ENCODE measurements at regions not wholly inside any gene's neighbourhood (a gene's known extent, or its start where the extent isn't known, plus 50 kb on each side); places are given as distances from the start of the nearest gene placed in this dataset.

GRCh38 chr5:26231316-26231715, 807.1 kb downstream of the CDH9 start:
- H3K27me3 ChIP-seq (ENCODE audit: control insufficient read depth in 3 of 3, insufficient read depth in 3 of 3, low read length in 2 of 3) = no peaks in the 10 kb centered on the region
- WGBS, 2 donors = 89 to 92% methylated on average over 9 of the region's 9 CpGs
- H3K27ac ChIP-seq (ENCODE audit: low read depth in 1 of 2, low read length in 1 of 2) = no peak overlapping the region
- DNase-seq (no peak), ATAC-seq (ENCODE audit: insufficient read depth, low FRiP score) (no peak)
- no peaks in the 10 kb centered on the region for H3K36me3 ChIP-seq (ENCODE audit: control insufficient read depth in 4 of 4, insufficient read depth in 4 of 4, low read length in 4 of 4)
- TF ChIP-seq CTCF (IDR thresholded peaks at IDR 0.05; ENCODE audit: control extremely low read depth, extremely low read depth) = no peak
- no peak overlapping the region for H3K4me3 ChIP-seq
- H3K9ac ChIP-seq (ENCODE audit: insufficient read depth in 1 of 2, low read length in 2 of 2) = no peak overlapping the region
- no peaks in the 10 kb centered on the region for H3K4me1 ChIP-seq (ENCODE audit: control insufficient read depth in 5 of 5, insufficient read depth in 5 of 5, low read length in 5 of 5)
- peaks cover 0 to 13% (median 0%) of the 10 kb centered on the region in 4 donors for H3K9me3 ChIP-seq (ENCODE audit: control insufficient read depth in 4 of 4, insufficient read depth in 3 of 4, low read length in 3 of 4)

DNA sequence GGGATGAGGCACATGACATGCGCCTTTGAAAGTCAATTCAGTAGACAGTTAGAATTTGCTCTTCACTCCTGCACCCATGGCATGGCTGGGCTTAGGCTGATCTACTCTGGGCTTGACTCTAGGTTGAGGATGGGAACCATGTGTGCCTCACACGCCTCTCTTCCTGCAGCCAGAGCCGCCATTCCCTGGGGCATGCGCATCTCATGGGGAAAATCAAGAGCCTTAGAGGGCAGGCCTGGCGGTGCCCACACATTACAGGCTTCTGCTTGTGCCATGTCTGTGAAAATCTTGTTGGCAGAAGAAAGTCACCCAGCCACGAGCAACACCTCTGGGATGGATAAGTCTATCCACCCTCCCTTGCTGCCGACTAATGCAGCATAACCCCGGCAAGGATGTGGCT, 808.5 kb downstream of the CDH9 start:
- Histone ChIP-seq H3K9ac (ENCODE audit: insufficient read depth in 1 of 2, low read length in 2 of 2) (no peak overlapping the region), H3K4me3 (no peak overlapping the region), H3K27me3 (ENCODE audit: control insufficient read depth in 3 of 3, insufficient read depth in 3 of 3, low read length in 2 of 3) (no peaks in the 10 kb centered on the region), H3K9me3 (ENCODE audit: control insufficient read depth in 4 of 4, insufficient read depth in 3 of 4, low read length in 3 of 4) (peaks cover 0 to 13% (median 3%) of the 10 kb centered on the region in 4 donors), H3K36me3 (ENCODE audit: control insufficient read depth in 4 of 4, insufficient read depth in 4 of 4, low read length in 4 of 4) (no peaks in the 10 kb centered on the region), H3K27ac (ENCODE audit: low read depth in 1 of 2, low read length in 1 of 2) (no peak overlapping the region), H3K4me1 (ENCODE audit: control insufficient read depth in 5 of 5, insufficient read depth in 5 of 5, low read length in 5 of 5) (no peaks in the 10 kb centered on the region)
- TF ChIP-seq CTCF (IDR thresholded peaks at IDR 0.05; ENCODE audit: control extremely low read depth, extremely low read depth) = no peak
- ATAC-seq (ENCODE audit: insufficient read depth, low FRiP score) (no peak), DNase-seq (no peak)
- 91 to 94% methylated on average over 8 of the region's 8 CpGs for WGBS, 2 donors

DNA sequence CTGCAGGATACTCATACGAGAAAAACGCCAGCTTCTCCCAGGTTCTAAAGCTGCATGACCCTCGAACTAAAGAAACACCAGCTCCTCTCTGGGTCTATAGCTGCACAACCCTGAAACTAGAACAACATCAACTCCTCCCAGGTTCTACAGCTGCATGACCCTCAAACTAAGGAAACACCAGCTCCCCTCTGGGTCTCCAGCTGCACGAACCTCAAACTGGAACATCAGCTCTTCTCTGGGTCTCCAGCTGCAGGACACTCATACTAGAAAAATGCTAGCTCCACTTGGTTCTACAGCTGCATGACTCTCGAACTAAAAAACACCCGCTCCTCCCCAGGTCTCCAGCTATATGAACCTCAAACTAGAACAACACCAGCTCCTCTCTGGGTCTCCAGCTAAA, 811.1 kb downstream of the CDH9 start:
- WGBS, 2 donors = 83 to 91% methylated on average over 6 of the region's 6 CpGs

More for the DNA sequence above, 811.1 kb downstream of the CDH9 start:
- TF ChIP-seq CTCF (IDR thresholded peaks at IDR 0.05; ENCODE audit: control extremely low read depth, extremely low read depth) = no peak
- no peaks in the 10 kb centered on the region for H3K4me1 ChIP-seq (ENCODE audit: control insufficient read depth in 5 of 5, insufficient read depth in 5 of 5, low read length in 5 of 5)
- H3K9me3 ChIP-seq (ENCODE audit: control insufficient read depth in 4 of 4, insufficient read depth in 3 of 4, low read length in 3 of 4) = peaks cover 0 to 15% (median 5%) of the 10 kb centered on the region in 4 donors
- no peaks in the 10 kb centered on the region for H3K27me3 ChIP-seq (ENCODE audit: control insufficient read depth in 3 of 3, insufficient read depth in 3 of 3, low read length in 2 of 3)
- no peak for DNase-seq
- no peak overlapping the region for H3K27ac ChIP-seq (ENCODE audit: low read depth in 1 of 2, low read length in 1 of 2)
- no peak overlapping the region for H3K9ac ChIP-seq (ENCODE audit: insufficient read depth in 1 of 2, low read length in 2 of 2)
- no peak for ATAC-seq (ENCODE audit: insufficient read depth, low FRiP score)
- H3K36me3 ChIP-seq (ENCODE audit: control insufficient read depth in 4 of 4, insufficient read depth in 4 of 4, low read length in 4 of 4) = no peaks in the 10 kb centered on the region
- no peak overlapping the region for H3K4me3 ChIP-seq
